PC-3 (cell line): ENCODE measurements at regions not wholly inside any gene's neighbourhood (a gene's known extent, or its start where the extent isn't known, plus 50 kb on each side); places are given as distances from the start of the nearest gene placed in this dataset.

ENCODE experiments used
- CTCF ChIP-seq: fragments of 300-600 bp; sonication (generic); conservative IDR thresholded peaks from 2 replicates; pipeline ENCODE4 v1.5.1; 2017; ENCODE audit warnings: antibody characterized with exemption, low read depth, mild to moderate bottlenecking, low read length
- EZH2 ChIP-seq: fragments of 300-600 bp; sonication (generic); IDR thresholded peaks from one replicate; pipeline ENCODE4 v1.6.1; 2017; ENCODE audit warnings: antibody characterized with exemption, mild to moderate bottlenecking, low read length; ENCODE audit not compliant: unreplicated experiment
- EZH2phosphoT487 ChIP-seq: fragments of 300-600 bp; sonication (generic); IDR thresholded peaks from 2 replicates; pipeline ENCODE4 v1.6.1; 2018; ENCODE audit warnings: mild to moderate bottlenecking, antibody characterized with exemption, low read length, borderline replicate concordance

GRCh38 chr2:832635-833034 lies 118.0 kb upstream of the SNTG2 start:
- TF ChIP-seq CTCF (no peak), EZH2 (no peak), EZH2phosphoT487 (no peak)
